GM12878 (cell line): ENCODE measurements at regions not wholly inside any gene's neighbourhood (a gene's known extent, or its start where the extent isn't known, plus 50 kb on each side); places are given as distances from the start of the nearest gene placed in this dataset.

ENCODE experiments used
- ATAC-seq: fragments of 200-7000 bp; cut with Tn5 transposase; 3 replicates; pipeline ENCODE4 v1.9.1; 2020; ENCODE audit warnings: mild to moderate bottlenecking, moderate library complexity
- BruUV-seq: library from RNA; stranded (reverse); fragments of 400-500 nt; replicated peaks from 2 replicates; lab custom pipeline; 2021; lab: Mats Ljungman, UMichigan
- CTCF ChIA-PET: fragments of 300-600 bp; sonication (Branson Sonifier 250); formaldehyde crosslinking; extraction: SDS; loops from one replicate; lab custom pipeline; 2021; ENCODE audit warnings: inconsistent platforms; lab: Yijun Ruan, JAX
- POLR2A ChIA-PET: fragments of 350-600 bp; formaldehyde crosslinking; extraction: SDS; loops from one replicate; lab custom pipeline; 2021; ENCODE audit warnings: inconsistent platforms; lab: Charles Lee
- RAD21 ChIA-PET: fragments of 300-600 bp; sonication (Branson Sonifier 250); formaldehyde crosslinking; loops from one replicate; lab custom pipeline; 2023; ENCODE audit warnings: antibody characterized with exemption; ENCODE audit not compliant: unreplicated experiment; lab: Charles Lee
- SMC1A ChIA-PET: fragments of 300-600 bp; sonication (Branson Sonifier 250); formaldehyde crosslinking; loops from one replicate; lab custom pipeline; 2023; ENCODE audit not compliant: unreplicated experiment, uncharacterized antibody; lab: Charles Lee
- DNase-seq: peaks from one replicate; pipeline ENCODE4 v3.0.0-alpha.2; 2011; ENCODE audit warnings: low read depth, low spot score
- FAIRE-seq: peaks from 3 replicates; lab custom pipeline; 2011; peaks lifted over from hg19 to GRCh38; lab: Jason Lieb, UNC
- H2AFZ ChIP-seq: 2 replicates; pipeline ENCODE4 v1.6.0; 2011; ENCODE audit warnings: low read depth, low read length, control low read depth; ENCODE audit not compliant: control insufficient read depth
- H3K27ac ChIP-seq: 2 replicates; pipeline ENCODE4 v1.5.1; 2011; ENCODE audit warnings: control low read depth; ENCODE audit not compliant: control insufficient read depth, insufficient read depth
- H3K27me3 ChIP-seq, 2 experiments: replicated peaks in 1 of 2; 2 replicates each; pipeline versions ENCODE4 v1.6.0 to v1.6.1; 2011; ENCODE audit warnings: low read length in 1 of 2; ENCODE audit not compliant: control insufficient read depth in 2 of 2, insufficient read depth in 2 of 2
- H3K36me3 ChIP-seq, 2 experiments: 2 replicates each; pipeline ENCODE4 v1.5.1; 2011; ENCODE audit warnings: low read length in 1 of 2; ENCODE audit not compliant: control insufficient read depth in 2 of 2, insufficient read depth in 2 of 2
- H3K4me1 ChIP-seq: 2 replicates; pipeline ENCODE4 v1.6.1; 2011; ENCODE audit warnings: mild to moderate bottlenecking, low read length, moderate library complexity, mixed read lengths; ENCODE audit not compliant: control insufficient read depth, insufficient read depth
- H3K4me2 ChIP-seq: 2 replicates; pipeline ENCODE4 v1.6.0; 2011; ENCODE audit warnings: control low read depth; ENCODE audit not compliant: control insufficient read depth, insufficient read depth
- H3K4me3 ChIP-seq: fragments of 200-600 bp; sonication (generic); 2 replicates; pipeline ENCODE4 v1.5.1; 2016
- H3K79me2 ChIP-seq: 2 replicates; pipeline ENCODE4 v1.6.0; 2011; ENCODE audit warnings: low read length; ENCODE audit not compliant: control insufficient read depth, insufficient read depth
- H3K9ac ChIP-seq: 2 replicates; pipeline ENCODE4 v1.8.0; 2011; ENCODE audit warnings: low read length, control low read depth, mixed read lengths; ENCODE audit not compliant: control insufficient read depth, insufficient read depth
- H3K9me3 ChIP-seq: replicated peaks from 3 replicates; pipeline ENCODE4 v1.5.1; 2011; ENCODE audit warnings: mild to moderate bottlenecking, low read length; ENCODE audit not compliant: control insufficient read depth, insufficient read depth
- H4K20me1 ChIP-seq: 2 replicates; pipeline ENCODE4 v1.6.0; 2011; ENCODE audit not compliant: control insufficient read depth, insufficient read depth
- CBX5 ChIP-seq: sonication (generic); IDR thresholded peaks from 2 replicates; pipeline ENCODE4 v1.6.1; 2016; ENCODE audit warnings: low read depth, moderate library complexity, mild to moderate bottlenecking, inconsistent platforms
- CEBPZ ChIP-seq: fragments of 150-350 bp; IDR thresholded peaks from 2 replicates; pipeline ENCODE4 v1.6.1; 2016; ENCODE audit warnings: low read depth, low read length
- FOS ChIP-seq: IDR thresholded peaks from 3 replicates; pipeline ENCODE4 v1.6.1; 2011; ENCODE audit warnings: borderline replicate concordance; ENCODE audit not compliant: insufficient read length; ENCODE audit errors: extremely low read depth
- IKZF2 ChIP-seq, 2 experiments: fragments of 450-650 bp; IDR thresholded peaks; 2 replicates each; pipeline ENCODE4 v1.6.1; 2017; ENCODE audit warnings: mild to moderate bottlenecking in 2 of 2, moderate library complexity in 2 of 2
- KDM1A ChIP-seq: fragments of 200-600 bp; sonication (generic); IDR thresholded peaks from 2 replicates; pipeline ENCODE4 v1.6.1; 2016; ENCODE audit warnings: borderline replicate concordance
- RAD51 ChIP-seq: fragments of 450-650 bp; IDR thresholded peaks from 2 replicates; pipeline ENCODE4 v1.6.1; 2016; ENCODE audit warnings: moderate library complexity, mild to moderate bottlenecking, inconsistent platforms
- RELB ChIP-seq: fragments of 450-650 bp; IDR thresholded peaks from 2 replicates; pipeline ENCODE4 v1.6.1; 2017; ENCODE audit warnings: low read depth, mild to moderate bottlenecking, moderate library complexity
- SUPT20H ChIP-seq: IDR thresholded peaks from 2 replicates; pipeline ENCODE4 v1.6.1; 2011; ENCODE audit warnings: low read depth, mild to moderate bottlenecking, low read length, moderate library complexity, borderline replicate concordance; ENCODE audit not compliant: control insufficient read depth
- TCF3 ChIP-seq: IDR thresholded peaks from 2 replicates; pipeline ENCODE4 v1.6.1; 2012; ENCODE audit warnings: low read depth, mild to moderate bottlenecking, low read length, borderline replicate concordance; ENCODE audit not compliant: insufficient read depth
- YBX1 ChIP-seq: fragments of 450-650 bp; IDR thresholded peaks from 2 replicates; pipeline ENCODE4 v1.6.1; 2016; ENCODE audit warnings: antibody characterized with exemption
- YY1 ChIP-seq: IDR thresholded peaks from 2 replicates; pipeline ENCODE4 v1.6.1; 2011; ENCODE audit warnings: low read depth, mild to moderate bottlenecking, low read length
- ZBED1 ChIP-seq: IDR thresholded peaks from 2 replicates; pipeline ENCODE4 v1.6.1; 2016; ENCODE audit warnings: borderline replicate concordance
- ZNF217 ChIP-seq: fragments of 450-650 bp; IDR thresholded peaks from 2 replicates; pipeline ENCODE4 v1.6.1; 2017; ENCODE audit warnings: antibody characterized with exemption, mild to moderate bottlenecking
- ZNF274 ChIP-seq: IDR thresholded peaks from one replicate; pipeline ENCODE4 v1.8.0; 2011; ENCODE audit not compliant: insufficient read length, insufficient read depth
- WGBS: methylation state at CpG from one replicate; pipeline ENCODE4 v1.1.6; 2016; ENCODE audit warnings: low lambda C conversion rate; ENCODE audit not compliant: insufficient replicate concordance, insufficient coverage; ENCODE audit errors: missing lambda C conversion rate; 5-methylcytosine and 5-hydroxymethylcytosine counted together
- in situ Hi-C: fragments of 300-500 bp; cut with MboI; formaldehyde crosslinking; loops from 9 replicates; pipeline ENCODE4 v1.14.3; 2018; ENCODE audit warnings: mixed read lengths
- intact Hi-C: fragments of 100-400 bp; cut with micrococcal nuclease; formaldehyde crosslinking; loops from one replicate; pipeline ENCODE4 v1.14.2; 2022; ENCODE audit not compliant: unreplicated experiment

GRCh38 chr16:5302372-5303114 lies 204.9 kb upstream of the EEF2KMT start:
- Histone ChIP-seq H3K4me2 (no peak overlapping the region), H3K79me2 (no peaks in the 10 kb centered on the region), H3K9ac (no peak overlapping the region), H3K4me1 (no peaks in the 10 kb centered on the region), H2AFZ (no peak overlapping the region), H3K36me3 (no peaks in the 10 kb centered on the region), H4K20me1 (no peaks in the 10 kb centered on the region), H3K27me3 (no peaks in the 10 kb centered on the region), H3K4me3 (no peak overlapping the region), H3K9me3 (no peaks in the 10 kb centered on the region), H3K27ac (no peak overlapping the region)
- in situ Hi-C loops (no loop called here), intact Hi-C loops (no loop called here)
- TF ChIP-seq TCF3, result no peak
- no peak for TF ChIP-seq ZBED1
- TF ChIP-seq ZNF274, result no peak
- TF ChIP-seq CBX5, result no peak
- TF ChIP-seq ZNF217, result no peak
- no peak for TF ChIP-seq CEBPZ
- TF ChIP-seq IKZF2 (IDR thresholded peaks at IDR 0.05), result no peak
- no peak for TF ChIP-seq FOS
- no peak for TF ChIP-seq RELB
- TF ChIP-seq SUPT20H, result no peak
- TF ChIP-seq YY1, result no peak
- no peak for TF ChIP-seq YBX1
- no peak for TF ChIP-seq RAD51
- TF ChIP-seq KDM1A, result no peak
- RAD21 ChIA-PET, result no interaction called here
- SMC1A ChIA-PET, result no interaction called here
- BruUV-seq, result no TSS peak
- POLR2A ChIA-PET, result interaction anchor here (0.6 kb wide), 1 partner anchor 785 kb away, joined by 3 read pairs; no protein-coding TSS in a partner anchor
- DNase-seq (no peak), ATAC-seq (no peak), FAIRE-seq (no peak)
- CTCF ChIA-PET, result interaction anchor here (0.7 to 1.2 kb wide), 2 partner anchors 23 to 41 kb away, joined by 4 to 5 read pairs; no protein-coding TSS in a partner anchor
- WGBS, result 0% methylated on average over 3 of the region's 3 CpGs
